Upper lobe of left lung (tissue), 4 donors: ENCODE measurements at regions not wholly inside any gene's neighbourhood (a gene's known extent, or its start where the extent isn't known, plus 50 kb on each side); places are given as distances from the start of the nearest gene placed in this dataset.

Experiments used
- EP300 ChIP-seq, 4 donors: sonication (generic); formaldehyde crosslinking; IDR thresholded peaks; one replicate each; pipeline ENCODE4 v1.5.1; 2017; ENCODE audit warnings: antibody characterized with exemption in 4 of 4, control low read depth in 2 of 4
- POLR2A ChIP-seq, 4 donors: fragments of 450-650 bp; IDR thresholded peaks; one replicate each; pipeline ENCODE4 v1.5.1; 2016 to 2017; ENCODE audit warnings: antibody characterized with exemption in 4 of 4, mild to moderate bottlenecking in 2 of 4
- POLR2AphosphoS5 ChIP-seq, 2 donors: sonication (generic); formaldehyde crosslinking; IDR thresholded peaks; one replicate each; pipeline ENCODE4 v1.5.1; 2017; ENCODE audit warnings: antibody characterized with exemption in 2 of 2
- TF ChIP-seq, protein P1 (sequence below), 6 experiments: fragments of 450-650 bp in 4 of 6; fragments of 200-600 bp in 2 of 6; sonication (generic) in 2 of 6; IDR thresholded peaks; one replicate each; pipeline ENCODE4 v1.5.1; 2016 to 2019; ENCODE audit warnings: antibody characterized with exemption in 6 of 6

DNA sequence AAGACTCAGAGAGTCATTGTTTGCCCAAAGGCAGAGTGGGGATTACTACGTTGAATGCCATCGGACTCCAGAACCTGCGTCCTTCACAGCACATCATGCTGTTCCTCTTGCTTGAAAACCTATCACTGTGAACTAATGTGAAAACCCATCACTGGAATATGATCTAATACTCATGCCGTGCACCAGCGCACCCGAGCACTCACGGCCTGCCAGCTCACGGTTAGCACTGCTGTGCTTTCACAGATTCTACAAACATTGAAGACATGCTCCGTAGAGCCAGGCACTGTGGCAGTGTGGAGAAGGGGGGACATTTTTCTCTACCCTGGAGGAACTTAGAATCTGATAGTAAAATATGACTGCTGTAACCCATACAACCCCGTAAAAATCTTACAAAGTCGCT, 350.4 kb downstream of the C16orf95 start:
- TF ChIP-seq, protein P1, sequence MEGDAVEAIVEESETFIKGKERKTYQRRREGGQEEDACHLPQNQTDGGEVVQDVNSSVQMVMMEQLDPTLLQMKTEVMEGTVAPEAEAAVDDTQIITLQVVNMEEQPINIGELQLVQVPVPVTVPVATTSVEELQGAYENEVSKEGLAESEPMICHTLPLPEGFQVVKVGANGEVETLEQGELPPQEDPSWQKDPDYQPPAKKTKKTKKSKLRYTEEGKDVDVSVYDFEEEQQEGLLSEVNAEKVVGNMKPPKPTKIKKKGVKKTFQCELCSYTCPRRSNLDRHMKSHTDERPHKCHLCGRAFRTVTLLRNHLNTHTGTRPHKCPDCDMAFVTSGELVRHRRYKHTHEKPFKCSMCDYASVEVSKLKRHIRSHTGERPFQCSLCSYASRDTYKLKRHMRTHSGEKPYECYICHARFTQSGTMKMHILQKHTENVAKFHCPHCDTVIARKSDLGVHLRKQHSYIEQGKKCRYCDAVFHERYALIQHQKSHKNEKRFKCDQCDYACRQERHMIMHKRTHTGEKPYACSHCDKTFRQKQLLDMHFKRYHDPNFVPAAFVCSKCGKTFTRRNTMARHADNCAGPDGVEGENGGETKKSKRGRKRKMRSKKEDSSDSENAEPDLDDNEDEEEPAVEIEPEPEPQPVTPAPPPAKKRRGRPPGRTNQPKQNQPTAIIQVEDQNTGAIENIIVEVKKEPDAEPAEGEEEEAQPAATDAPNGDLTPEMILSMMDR (IDR thresholded peaks at IDR 0.05) = no peak
- TF ChIP-seq EP300 (IDR thresholded peaks at IDR 0.05) (no peak), POLR2A (IDR thresholded peaks at IDR 0.05) (no peak), POLR2AphosphoS5 (IDR thresholded peaks at IDR 0.05) (no peak)
